ENCODE measurements at regions not wholly inside any gene's neighbourhood (a gene's known extent, or its start where the extent isn't known, plus 50 kb on each side); places are given as distances from the start of the nearest gene placed in this dataset.

GRCh38 chr14:101359221-101360053 is 201.9 kb upstream of the DIO3 start:
- H3K27ac ChIP-seq (ENCODE audit: low read length), result no peak overlapping the region
- H2AFZ ChIP-seq (ENCODE audit: low read depth, low read length), result no peak overlapping the region
- DNase-seq (no peak), ATAC-seq (ENCODE audit: insufficient read depth, low read depth) (no peak)
- no peaks in the 10 kb centered on the region for H3K79me2 ChIP-seq (ENCODE audit: insufficient read depth, low read length)
- TF ChIP-seq EZH2 (IDR thresholded peaks at IDR 0.05; ENCODE audit: borderline replicate concordance, low read depth, low read length, severe bottlenecking) (no peak), CTCF (IDR thresholded peaks at IDR 0.05; ENCODE audit: borderline replicate concordance, extremely low read depth, low read length, poor library complexity, severe bottlenecking) (no peak)
- H4K20me1 ChIP-seq (ENCODE audit: insufficient read depth, low read length), result no peaks in the 10 kb centered on the region
- H3K9me3 ChIP-seq (ENCODE audit: insufficient read depth, low read length, severe bottlenecking), result peaks cover under 1% of the 10 kb centered on the region
- H3K27me3 ChIP-seq (ENCODE audit: insufficient read depth, low read length, poor library complexity), result peaks cover 6% of the 10 kb centered on the region
- H3K4me3 ChIP-seq (ENCODE audit: low read depth in 1 of 2, low read length in 2 of 2), result no peak overlapping the region
- H3K36me3 ChIP-seq (ENCODE audit: insufficient read depth, low read length), result no peaks in the 10 kb centered on the region
- no peak overlapping the region for H3K4me2 ChIP-seq (ENCODE audit: insufficient read depth, low read length)
- H3K9ac ChIP-seq (ENCODE audit: low read depth, low read length), result no peak overlapping the region
- H3K4me1 ChIP-seq (ENCODE audit: insufficient read depth, low read length), result no peaks in the 10 kb centered on the region

GRCh38 chr14:101360054-101360911 is 201.0 kb upstream of the DIO3 start:
- no peak overlapping the region for H3K27ac ChIP-seq (ENCODE audit: low read length)
- H3K9ac ChIP-seq (ENCODE audit: low read depth, low read length), result no peak overlapping the region
- no peak overlapping the region for H2AFZ ChIP-seq (ENCODE audit: low read depth, low read length)
- no peaks in the 10 kb centered on the region for H3K36me3 ChIP-seq (ENCODE audit: insufficient read depth, low read length)
- TF ChIP-seq EZH2 (IDR thresholded peaks at IDR 0.05; ENCODE audit: borderline replicate concordance, low read depth, low read length, severe bottlenecking), result no peak
- H3K4me2 ChIP-seq (ENCODE audit: insufficient read depth, low read length), result no peak overlapping the region
- DNase-seq (peak; percentile 17), ATAC-seq (ENCODE audit: insufficient read depth, low read depth) (no peak)
- no peaks in the 10 kb centered on the region for H3K4me1 ChIP-seq (ENCODE audit: insufficient read depth, low read length)
- H3K9me3 ChIP-seq (ENCODE audit: insufficient read depth, low read length, severe bottlenecking), result no peaks in the 10 kb centered on the region
- no peak overlapping the region for H3K4me3 ChIP-seq (ENCODE audit: low read depth in 1 of 2, low read length in 2 of 2)
- peaks cover 6% of the 10 kb centered on the region for H3K27me3 ChIP-seq (ENCODE audit: insufficient read depth, low read length, poor library complexity)
- H4K20me1 ChIP-seq (ENCODE audit: insufficient read depth, low read length), result no peaks in the 10 kb centered on the region
- H3K79me2 ChIP-seq (ENCODE audit: insufficient read depth, low read length), result no peaks in the 10 kb centered on the region

- Histone ChIP-seq H3K9me3 (ENCODE audit: insufficient read depth, low read length, severe bottlenecking) (no peaks in the 10 kb centered on the region), H3K36me3 (ENCODE audit: insufficient read depth, low read length) (no peaks in the 10 kb centered on the region), H3K4me2 (ENCODE audit: insufficient read depth, low read length) (no peak overlapping the region), H2AFZ (ENCODE audit: low read depth, low read length) (no peak overlapping the region), H3K79me2 (ENCODE audit: insufficient read depth, low read length) (no peaks in the 10 kb centered on the region), H3K27me3 (ENCODE audit: insufficient read depth, low read length, poor library complexity) (peaks cover 6% of the 10 kb centered on the region), H3K9ac (ENCODE audit: low read depth, low read length) (no peak overlapping the region), H3K27ac (ENCODE audit: low read length) (no peak overlapping the region), H3K4me1 (ENCODE audit: insufficient read depth, low read length) (no peaks in the 10 kb centered on the region), H4K20me1 (ENCODE audit: insufficient read depth, low read length) (no peaks in the 10 kb centered on the region), H3K4me3 (ENCODE audit: low read depth in 1 of 2, low read length in 2 of 2) (no peak overlapping the region)
- DNase-seq (no peak), ATAC-seq (ENCODE audit: insufficient read depth, low read depth) (no peak)
- no peak for TF ChIP-seq EZH2 (IDR thresholded peaks at IDR 0.05; ENCODE audit: borderline replicate concordance, low read depth, low read length, severe bottlenecking)
Measured at GRCh38 chr14:101361044-101361443, 200.3 kb upstream of the DIO3 start.

GRCh38 chr14:101361451-101362433 is 199.6 kb upstream of the DIO3 start:
- Histone ChIP-seq H3K9ac (ENCODE audit: low read depth, low read length) (no peak overlapping the region), H3K27me3 (ENCODE audit: insufficient read depth, low read length, poor library complexity) (peaks cover 6% of the 10 kb centered on the region), H3K4me3 (ENCODE audit: low read depth in 1 of 2, low read length in 2 of 2) (no peak overlapping the region), H4K20me1 (ENCODE audit: insufficient read depth, low read length) (no peaks in the 10 kb centered on the region), H3K27ac (ENCODE audit: low read length) (no peak overlapping the region), H3K9me3 (ENCODE audit: insufficient read depth, low read length, severe bottlenecking) (no peaks in the 10 kb centered on the region), H3K79me2 (ENCODE audit: insufficient read depth, low read length) (no peaks in the 10 kb centered on the region), H2AFZ (ENCODE audit: low read depth, low read length) (no peak overlapping the region), H3K4me1 (ENCODE audit: insufficient read depth, low read length) (no peaks in the 10 kb centered on the region), H3K4me2 (ENCODE audit: insufficient read depth, low read length) (no peak overlapping the region), H3K36me3 (ENCODE audit: insufficient read depth, low read length) (no peaks in the 10 kb centered on the region)
- DNase-seq (no peak), ATAC-seq (ENCODE audit: insufficient read depth, low read depth) (no peak)
- TF ChIP-seq EZH2 (IDR thresholded peaks at IDR 0.05; ENCODE audit: borderline replicate concordance, low read depth, low read length, severe bottlenecking) (no peak), CTCF (IDR thresholded peaks at IDR 0.05; ENCODE audit: borderline replicate concordance, extremely low read depth, low read length, poor library complexity, severe bottlenecking) (no peak)
